Choroid plexus epithelial cell (primary cell): ENCODE measurements at regions not wholly inside any gene's neighbourhood (a gene's known extent, or its start where the extent isn't known, plus 50 kb on each side); places are given as distances from the start of the nearest gene placed in this dataset.

ENCODE experiments used
- DNase-seq: peaks from one replicate; pipeline ENCODE4 v3.0.0-alpha.2; 2010; ENCODE audit warnings: low read depth
- H3K4me3 ChIP-seq: 2 replicates; pipeline ENCODE4 v1.5.1; 2011; ENCODE audit warnings: low read depth, mild to moderate bottlenecking, control low read depth, low read length, moderate library complexity
- CTCF ChIP-seq: conservative IDR thresholded peaks from 2 replicates; pipeline ENCODE4 v1.5.1; 2011; ENCODE audit warnings: low read depth, mild to moderate bottlenecking, control low read depth, inconsistent platforms, low read length, moderate library complexity

DNA sequence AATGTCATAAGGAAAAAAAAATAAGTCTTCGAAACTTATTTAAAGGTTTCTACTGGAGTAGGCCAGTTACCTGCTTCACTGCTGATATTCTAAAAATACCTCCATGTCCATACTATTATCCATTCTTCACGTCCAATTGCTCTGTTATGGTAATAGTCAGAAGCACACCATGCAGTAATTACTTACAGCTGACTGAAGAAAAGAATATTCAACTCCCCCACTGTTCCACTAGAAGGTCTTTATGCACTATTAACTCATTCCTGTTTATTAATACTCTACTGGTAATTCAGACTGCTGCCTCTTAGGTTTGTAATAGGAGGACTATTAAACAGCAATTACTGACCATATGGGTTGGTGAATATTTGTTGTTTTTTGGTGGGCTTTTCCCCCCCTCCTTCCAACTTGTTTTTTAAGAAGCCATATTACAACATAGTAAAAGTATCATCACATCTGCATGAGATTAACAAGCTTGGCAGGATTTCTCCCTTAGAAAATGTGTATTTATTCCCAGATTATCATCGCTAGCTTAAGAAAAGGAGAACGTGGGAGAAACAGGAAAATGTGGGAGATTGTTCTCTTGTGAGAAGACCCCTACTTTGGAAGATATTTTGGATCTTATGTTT is 806.4 kb upstream of the FANCL start:
- DNase-seq = no peak
- TF ChIP-seq CTCF = no peak
- no peak overlapping the region for H3K4me3 ChIP-seq

- no peak for DNase-seq
- no peak for TF ChIP-seq CTCF
- no peak overlapping the region for H3K4me3 ChIP-seq
These were observed 805.6 kb upstream of the FANCL start for GRCh38 chr2:59046401-59047372.

- TF ChIP-seq CTCF = no peak
- no peak for DNase-seq
- H3K4me3 ChIP-seq = no peak overlapping the region
These were observed 803.6 kb upstream of the FANCL start for GRCh38 chr2:59044736-59045135.

GRCh38 chr2:59041139-59041538 is 800.0 kb upstream of the FANCL start:
- H3K4me3 ChIP-seq = no peak overlapping the region
- TF ChIP-seq CTCF = no peak
- DNase-seq = no peak

GRCh38 chr2:59034837-59035236 is 793.7 kb upstream of the FANCL start:
- TF ChIP-seq CTCF = no peak
- DNase-seq = peak; percentile 7
- no peak overlapping the region for H3K4me3 ChIP-seq

GRCh38 chr2:59034106-59034505 is 793.0 kb upstream of the FANCL start:
- TF ChIP-seq CTCF = no peak
- no peak overlapping the region for H3K4me3 ChIP-seq
- DNase-seq = no peak
